ENCODE measurements at regions not wholly inside any gene's neighbourhood (a gene's known extent, or its start where the extent isn't known, plus 50 kb on each side); places are given as distances from the start of the nearest gene placed in this dataset.

DNA sequence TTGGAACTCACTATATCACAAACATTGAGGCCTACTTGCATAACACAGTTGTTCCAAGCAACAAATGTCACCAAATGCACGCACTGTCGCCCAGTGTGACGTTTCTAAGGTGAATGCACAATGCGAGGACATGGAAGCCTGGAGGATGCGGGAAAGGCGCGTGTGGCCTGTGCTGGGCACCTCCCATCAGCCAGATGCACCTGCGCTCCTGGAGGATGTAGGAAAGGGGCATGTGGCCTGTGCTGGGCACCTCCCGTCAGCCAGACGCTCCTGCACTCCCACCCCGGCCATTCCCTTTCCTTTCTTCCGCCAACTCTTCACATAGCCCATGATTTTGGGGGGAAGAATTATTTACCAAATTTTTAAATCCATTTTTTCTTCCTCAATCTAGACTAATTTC lies 202.4 kb upstream of the SOX1 start:
- Histone ChIP-seq H3K36me3 (ENCODE audit: control insufficient read depth in 2 of 2, insufficient read depth in 2 of 2, low read length in 1 of 2) (no peaks in the 10 kb centered on the region), H4K20me1 (ENCODE audit: control insufficient read depth, insufficient read depth) (no peaks in the 10 kb centered on the region), H3K9ac (ENCODE audit: control insufficient read depth, insufficient read depth, low read length) (no peak overlapping the region), H2AFZ (ENCODE audit: control insufficient read depth, low read depth, low read length) (no peak overlapping the region), H3K4me3 (no peak overlapping the region), H3K4me2 (ENCODE audit: control insufficient read depth, insufficient read depth) (no peak overlapping the region), H3K27ac (ENCODE audit: control insufficient read depth, insufficient read depth) (no peak overlapping the region), H3K4me1 (ENCODE audit: control insufficient read depth, insufficient read depth, low read length) (no peaks in the 10 kb centered on the region), H3K9me3 (replicated peaks; ENCODE audit: control insufficient read depth, insufficient read depth, low read length) (no peaks in the 10 kb centered on the region; the same call in 2 of the 3 replicates), H3K27me3 (replicated peaks in 1 of 2; ENCODE audit: control insufficient read depth in 2 of 2, insufficient read depth in 2 of 2, low read length in 1 of 2) (no peaks in the 10 kb centered on the region), H3K79me2 (ENCODE audit: control insufficient read depth, insufficient read depth, low read length) (no peaks in the 10 kb centered on the region)
- WGBS (ENCODE audit: insufficient coverage, insufficient replicate concordance, low lambda C conversion rate, missing lambda C conversion rate) = 67% methylated on average over 12 of the region's 12 CpGs
- ChIA-PET SMC1A (ENCODE audit: uncharacterized antibody, unreplicated experiment) (no interaction called here), POLR2A (no interaction called here), RAD21 (ENCODE audit: unreplicated experiment) (no interaction called here), CTCF (no interaction called here)
- TF ChIP-seq, protein P1, sequence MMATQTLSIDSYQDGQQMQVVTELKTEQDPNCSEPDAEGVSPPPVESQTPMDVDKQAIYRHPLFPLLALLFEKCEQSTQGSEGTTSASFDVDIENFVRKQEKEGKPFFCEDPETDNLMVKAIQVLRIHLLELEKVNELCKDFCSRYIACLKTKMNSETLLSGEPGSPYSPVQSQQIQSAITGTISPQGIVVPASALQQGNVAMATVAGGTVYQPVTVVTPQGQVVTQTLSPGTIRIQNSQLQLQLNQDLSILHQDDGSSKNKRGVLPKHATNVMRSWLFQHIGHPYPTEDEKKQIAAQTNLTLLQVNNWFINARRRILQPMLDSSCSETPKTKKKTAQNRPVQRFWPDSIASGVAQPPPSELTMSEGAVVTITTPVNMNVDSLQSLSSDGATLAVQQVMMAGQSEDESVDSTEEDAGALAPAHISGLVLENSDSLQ (IDR thresholded peaks at IDR 0.05) = no peak
- TF ChIP-seq FOXM1 (IDR thresholded peaks at IDR 0.05; ENCODE audit: low read depth, low read length) (no peak), TCF3 (IDR thresholded peaks at IDR 0.05; ENCODE audit: borderline replicate concordance, insufficient read depth, low read depth, low read length) (no peak), TCF12 (IDR thresholded peaks at IDR 0.05; ENCODE audit: low read depth, low read length) (no peak), SMC3 (IDR thresholded peaks at IDR 0.05; ENCODE audit: borderline replicate concordance, low read length) (no peak), POU2F2 (IDR thresholded peaks at IDR 0.05; ENCODE audit: borderline replicate concordance, low read depth, low read length) (no peak), YBX1 (IDR thresholded peaks at IDR 0.05) (no peak)
- BruUV-seq (replicated peaks) = no TSS peak
- DNase-seq (ENCODE audit: low read depth, low spot score) (no peak), FAIRE-seq (no peak), ATAC-seq (no peak)
- in situ Hi-C loops (cut with MboI) (no loop called here), intact Hi-C loops (cut with micrococcal nuclease; ENCODE audit: unreplicated experiment) (no loop called here)

DNA sequence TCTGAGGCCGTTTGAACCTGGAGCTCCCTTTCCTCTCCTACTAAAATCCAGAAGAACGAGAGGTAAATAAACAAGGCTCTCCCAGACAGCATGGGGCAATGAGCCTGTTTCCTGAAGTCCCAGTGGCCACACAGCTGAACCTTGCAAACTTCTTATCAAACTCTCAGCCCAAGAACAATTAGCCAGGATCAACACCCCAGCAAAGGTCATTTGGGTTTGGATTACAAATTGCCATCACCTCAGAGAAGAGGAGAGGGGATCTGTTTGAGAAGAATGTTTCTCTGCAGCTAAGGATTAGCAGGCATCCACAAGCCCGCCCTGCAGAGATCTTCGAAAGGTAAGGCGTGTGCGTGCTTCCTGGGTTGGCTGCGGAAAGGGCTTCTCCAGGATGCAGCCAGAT lies 201.9 kb upstream of the SOX1 start:
- FAIRE-seq = no peak
- H3K9me3 ChIP-seq (replicated peaks; ENCODE audit: control insufficient read depth, insufficient read depth, low read length) = no peaks in the 10 kb centered on the region; the same call in 2 of the 3 replicates
- ChIA-PET SMC1A (ENCODE audit: uncharacterized antibody, unreplicated experiment) (no interaction called here), POLR2A (no interaction called here), CTCF (no interaction called here), RAD21 (ENCODE audit: unreplicated experiment) (no interaction called here)
- H3K36me3 ChIP-seq (ENCODE audit: control insufficient read depth in 2 of 2, insufficient read depth in 2 of 2, low read length in 1 of 2) = no peaks in the 10 kb centered on the region
- DNase-seq (ENCODE audit: low read depth, low spot score) = no peak
- no peak for TF ChIP-seq CHD2 (IDR thresholded peaks at IDR 0.05; ENCODE audit: borderline replicate concordance, low read depth, low read length)
- H3K4me2 ChIP-seq (ENCODE audit: control insufficient read depth, insufficient read depth) = no peak overlapping the region
- no peaks in the 10 kb centered on the region for H4K20me1 ChIP-seq (ENCODE audit: control insufficient read depth, insufficient read depth)
- H3K79me2 ChIP-seq (ENCODE audit: control insufficient read depth, insufficient read depth, low read length) = no peaks in the 10 kb centered on the region
- no peak overlapping the region for H3K9ac ChIP-seq (ENCODE audit: control insufficient read depth, insufficient read depth, low read length)
- 50% methylated on average over 7 of the region's 7 CpGs for WGBS (ENCODE audit: insufficient coverage, insufficient replicate concordance, low lambda C conversion rate, missing lambda C conversion rate)
- intact Hi-C loops (cut with micrococcal nuclease; ENCODE audit: unreplicated experiment) = no loop called here
- no peaks in the 10 kb centered on the region for H3K4me1 ChIP-seq (ENCODE audit: control insufficient read depth, insufficient read depth, low read length)
- BruUV-seq (replicated peaks) = no TSS peak
- H3K27me3 ChIP-seq (replicated peaks in 1 of 2; ENCODE audit: control insufficient read depth in 2 of 2, insufficient read depth in 2 of 2, low read length in 1 of 2) = no peaks in the 10 kb centered on the region
- in situ Hi-C loops (cut with MboI) = no loop called here
- no peak overlapping the region for H3K4me3 ChIP-seq
- no peak overlapping the region for H2AFZ ChIP-seq (ENCODE audit: control insufficient read depth, low read depth, low read length)
- no peak overlapping the region for H3K27ac ChIP-seq (ENCODE audit: control insufficient read depth, insufficient read depth)
- no peak for ATAC-seq

All from GM12878 (cell line).